Astrocyte of the cerebellum (primary cell): ENCODE measurements at regions not wholly inside any gene's neighbourhood (a gene's known extent, or its start where the extent isn't known, plus 50 kb on each side); places are given as distances from the start of the nearest gene placed in this dataset.

Source experiments
- DNase-seq: peaks from one replicate; pipeline ENCODE4 v3.0.0-alpha.2; 2011; ENCODE audit warnings: low read depth
- H3K4me3 ChIP-seq: 2 replicates; pipeline ENCODE4 v1.5.1; 2011; ENCODE audit warnings: mild to moderate bottlenecking, low read depth, low read length, moderate library complexity
- CTCF ChIP-seq: IDR thresholded peaks from 2 replicates; pipeline ENCODE4 v1.5.1; 2012; ENCODE audit warnings: low read length, low read depth, moderate library complexity, mild to moderate bottlenecking; ENCODE audit errors: missing control alignments
- in situ Hi-C: cut with HindIII; loops from 2 replicates; pipeline ENCODE4 v1.10.0; 2017; ENCODE audit warnings: low sequenced_read_pairs

GRCh38 chr13:47076500-47076899 is 179.6 kb upstream of the HTR2A start:
- DNase-seq = no peak
- TF ChIP-seq CTCF = no peak
- in situ Hi-C loops = no loop called here
- H3K4me3 ChIP-seq = no peak overlapping the region

GRCh38 chr13:47069133-47069532 is 172.3 kb upstream of the HTR2A start:
- TF ChIP-seq CTCF = no peak
- no peak overlapping the region for H3K4me3 ChIP-seq
- DNase-seq = no peak
- in situ Hi-C loops = no loop called here

GRCh38 chr13:47067306-47067705 is 170.5 kb upstream of the HTR2A start:
- no peak overlapping the region for H3K4me3 ChIP-seq
- DNase-seq = no peak
- no peak for TF ChIP-seq CTCF
- in situ Hi-C loops = no loop called here

- DNase-seq = peak; percentile 8
- no peak for TF ChIP-seq CTCF
- in situ Hi-C loops = no loop called here
- H3K4me3 ChIP-seq = no peak overlapping the region
These were observed 169.4 kb upstream of the HTR2A start for GRCh38 chr13:47066226-47066625.

GRCh38 chr13:47064381-47064780 is 167.5 kb upstream of the HTR2A start:
- DNase-seq = no peak
- in situ Hi-C loops = no loop called here
- TF ChIP-seq CTCF = no peak
- H3K4me3 ChIP-seq = no peak overlapping the region

GRCh38 chr13:47049276-47049989 is 152.6 kb upstream of the HTR2A start:
- no peak for TF ChIP-seq CTCF
- in situ Hi-C loops = no loop called here
- no peak for DNase-seq
- H3K4me3 ChIP-seq = no peak overlapping the region

GRCh38 chr13:47046706-47047105 is 149.9 kb upstream of the HTR2A start:
- no peak for DNase-seq
- TF ChIP-seq CTCF = no peak
- H3K4me3 ChIP-seq = no peak overlapping the region
- in situ Hi-C loops = no loop called here
